IPS DF 19.7 (cell line): ENCODE measurements at regions not wholly inside any gene's neighbourhood (a gene's known extent, or its start where the extent isn't known, plus 50 kb on each side); places are given as distances from the start of the nearest gene placed in this dataset.

ENCODE experiments used
- DNase-seq: peaks from one replicate; pipeline ENCODE4 v3.0.0-alpha.2; 2013; ENCODE audit warnings: low read depth, low spot score

DNA sequence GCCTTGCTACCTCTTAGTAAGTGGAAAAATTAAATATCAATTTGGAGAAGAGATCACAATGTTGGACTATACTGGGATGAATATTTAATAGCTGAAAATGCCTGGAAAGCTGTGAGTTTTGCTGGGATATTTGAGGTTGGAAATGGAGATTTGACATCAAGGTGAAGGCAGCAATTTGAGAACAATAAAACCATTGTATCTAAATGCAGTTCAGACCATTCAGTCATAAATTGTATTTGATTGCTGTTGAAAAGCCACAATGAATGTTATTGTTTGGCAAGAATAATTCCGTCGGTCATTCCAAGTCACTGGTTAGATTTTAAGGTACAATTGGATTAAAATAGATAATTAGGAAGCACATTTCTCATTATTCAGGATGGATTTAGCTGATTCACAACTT lies 325.6 kb downstream of the HRH4 start:
- no peak for DNase-seq

- DNase-seq = no peak
These were observed 329.9 kb downstream of the HRH4 start for GRCh38 chr18:24790347-24790746.

DNA sequence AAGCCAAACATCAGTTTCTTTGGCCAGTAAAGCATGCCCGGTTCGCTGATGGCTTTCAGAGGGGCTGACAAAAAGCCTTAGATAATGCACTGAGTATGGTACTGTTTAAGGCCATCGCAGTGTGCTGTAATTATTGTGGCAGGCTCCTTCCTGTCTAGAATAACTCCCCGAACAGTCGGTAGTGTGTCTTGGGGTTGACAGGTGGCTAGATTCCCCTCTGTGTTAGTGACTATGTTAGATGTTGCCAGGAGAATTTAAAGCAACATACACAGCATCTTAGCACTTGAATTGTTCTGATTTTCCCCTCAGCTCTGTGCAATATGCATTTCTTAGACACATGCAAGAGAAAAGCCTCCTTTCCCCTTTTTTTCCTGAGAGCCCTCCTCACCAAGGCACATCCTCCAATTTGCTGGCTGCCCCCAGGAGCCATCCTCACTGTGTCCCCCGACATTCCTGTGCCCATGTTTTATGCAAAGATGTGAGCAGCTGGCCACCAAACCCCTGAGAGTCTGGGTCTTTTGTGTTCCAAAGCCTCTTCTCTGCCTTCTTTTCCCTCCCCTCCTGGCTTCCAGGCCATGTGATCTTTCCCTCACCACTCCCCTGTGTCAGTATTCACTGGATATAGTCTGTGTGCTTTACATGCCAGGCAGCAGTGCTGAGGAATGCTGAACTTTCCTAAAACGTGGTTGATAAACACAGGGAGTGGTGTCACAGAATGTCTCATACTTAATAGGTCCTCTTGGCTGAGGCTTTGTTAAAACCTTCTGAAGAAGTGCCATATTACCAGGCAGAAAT lies 331.5 kb downstream of the HRH4 start:
- no peak for DNase-seq

DNA sequence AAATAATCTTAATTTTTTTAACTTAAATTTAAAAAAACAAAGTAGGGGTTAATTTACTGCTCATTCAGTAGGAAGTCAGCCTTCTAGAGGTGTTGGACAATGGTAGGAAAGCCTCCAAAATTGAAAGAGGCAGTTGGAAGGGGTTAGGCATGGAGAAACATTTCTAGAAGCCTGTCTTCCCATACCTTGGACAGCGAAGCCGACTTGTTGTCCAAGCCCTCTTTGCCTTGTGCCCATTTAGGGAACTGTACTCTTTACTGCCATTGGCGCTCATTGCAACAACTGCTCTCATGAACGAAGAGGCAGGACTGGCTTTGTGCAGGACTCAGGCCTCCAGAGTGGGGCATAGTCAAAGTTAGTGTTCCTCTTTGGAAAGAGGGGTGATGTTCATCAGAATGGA lies 333.3 kb downstream of the HRH4 start:
- no peak for DNase-seq

DNA sequence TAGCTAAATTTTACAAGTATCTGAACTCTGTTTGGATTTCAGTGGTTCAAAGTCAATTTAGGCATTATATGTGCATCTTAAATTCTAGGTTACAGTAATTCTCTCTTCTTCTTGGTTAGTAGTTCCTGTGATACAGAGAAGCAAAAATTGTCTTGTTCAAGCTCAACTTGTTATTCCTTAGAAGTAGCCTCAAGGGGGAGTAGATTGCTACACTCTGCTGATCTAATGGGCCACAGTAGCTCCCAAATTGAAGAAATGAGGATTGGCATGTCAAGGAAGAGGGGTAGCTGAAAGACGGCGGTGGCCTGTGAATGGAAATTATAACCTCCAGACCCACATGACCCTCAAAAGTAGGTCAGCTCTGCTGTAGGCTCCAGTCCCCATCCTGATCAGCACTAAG lies 334.7 kb downstream of the HRH4 start:
- no peak for DNase-seq

DNA sequence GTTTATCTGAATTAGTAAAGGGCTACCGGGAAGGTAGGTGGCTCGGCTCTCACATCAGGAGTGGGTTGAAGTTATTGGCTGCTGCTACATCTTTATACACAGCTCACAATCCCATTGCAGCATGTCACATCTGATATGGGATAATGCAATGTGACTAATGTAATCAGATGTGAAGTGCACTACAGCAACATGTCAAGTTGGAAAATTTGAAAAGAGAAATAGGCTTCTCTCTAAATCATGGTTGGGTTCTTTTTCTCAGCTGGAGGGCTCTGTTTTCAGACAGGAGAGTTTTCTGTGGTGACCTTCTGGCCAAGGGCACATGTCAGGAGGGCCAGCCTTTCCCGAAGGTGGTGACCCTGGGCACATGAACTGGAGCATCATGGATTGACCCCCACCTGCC lies 337.5 kb downstream of the HRH4 start:
- no peak for DNase-seq

DNA sequence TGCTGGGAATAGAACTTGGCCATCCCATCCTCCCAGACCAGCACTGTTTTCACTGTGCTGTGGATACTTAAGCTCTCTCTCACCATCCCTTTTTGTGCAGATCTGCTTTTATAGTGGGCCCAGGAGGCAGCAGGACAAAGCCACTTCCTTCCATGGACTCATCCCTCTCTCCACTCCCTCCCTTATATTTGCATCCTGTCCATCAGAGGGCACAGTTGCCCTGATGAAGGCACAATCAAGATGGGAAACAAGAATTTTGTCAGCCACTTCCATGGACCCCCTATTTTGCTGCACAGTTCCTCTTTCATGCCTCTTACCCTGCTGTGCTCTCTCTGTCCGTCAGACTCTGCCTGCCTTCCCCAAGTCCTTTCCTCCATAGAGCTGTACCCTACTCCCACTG lies 338.7 kb downstream of the HRH4 start:
- no peak for DNase-seq

- no peak for DNase-seq
These were observed 339.3 kb downstream of the HRH4 start for GRCh38 chr18:24799720-24800119.

- DNase-seq = no peak
These were observed 340.6 kb downstream of the HRH4 start for GRCh38 chr18:24801001-24801400.

- no peak for DNase-seq
These were observed 342.0 kb downstream of the HRH4 start for GRCh38 chr18:24802456-24802855.

DNA sequence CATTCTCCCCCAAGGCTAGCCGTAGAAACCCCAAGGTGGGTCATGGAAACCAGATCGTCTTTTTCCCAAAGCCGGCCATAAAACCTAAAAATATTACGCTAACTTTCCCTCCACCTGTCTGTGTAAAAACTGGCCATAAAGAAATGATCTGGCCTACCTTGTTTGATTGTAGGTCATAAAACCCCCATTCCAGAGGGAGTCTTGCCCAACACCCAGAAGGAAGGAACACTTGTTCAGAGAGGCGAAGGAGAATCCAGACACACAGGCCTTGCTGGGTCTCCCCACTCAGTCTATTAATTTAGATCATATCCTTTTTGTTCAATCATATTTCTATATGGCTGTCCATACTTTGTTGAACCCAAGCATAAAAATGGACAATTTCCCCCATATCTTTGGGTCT lies 344.7 kb downstream of the HRH4 start:
- no peak for DNase-seq

DNA sequence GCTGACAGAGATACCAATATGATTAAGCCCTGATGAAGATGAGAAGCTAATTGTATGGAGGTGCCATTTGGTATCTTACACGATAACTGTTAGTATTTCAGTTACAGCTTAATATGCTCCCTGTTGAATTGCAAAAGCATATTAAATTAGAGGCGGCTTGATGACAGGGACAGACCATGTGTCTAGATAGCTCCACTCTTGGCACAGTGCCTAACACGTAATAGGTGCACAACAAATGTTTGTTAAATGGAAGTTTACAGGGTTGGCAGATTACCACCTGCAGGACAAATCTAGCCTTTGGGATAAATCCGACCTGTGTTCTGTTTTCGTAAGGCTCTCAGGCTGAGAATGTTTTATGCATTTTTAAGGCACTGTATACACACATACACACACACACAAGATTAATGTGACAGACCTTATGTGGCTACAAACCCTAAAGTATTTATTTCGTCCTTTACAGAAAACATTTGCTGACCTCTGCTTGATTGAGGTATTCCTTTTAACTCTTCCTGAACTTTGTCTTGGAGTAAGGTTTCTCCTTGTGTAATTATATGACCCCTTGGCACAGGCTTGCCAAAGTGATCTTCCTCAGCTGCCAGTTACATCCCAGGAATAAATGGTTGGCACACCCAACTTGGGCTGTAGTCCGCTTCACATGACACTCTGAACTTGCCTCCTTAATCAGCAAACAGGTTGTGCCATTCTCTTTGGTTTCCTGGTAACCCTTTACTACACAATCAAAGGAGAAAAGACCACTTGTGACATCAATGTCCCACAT lies 348.9 kb downstream of the HRH4 start:
- DNase-seq = no peak

- no peak for DNase-seq
These were observed 350.3 kb downstream of the HRH4 start for GRCh38 chr18:24810561-24811305.

DNA sequence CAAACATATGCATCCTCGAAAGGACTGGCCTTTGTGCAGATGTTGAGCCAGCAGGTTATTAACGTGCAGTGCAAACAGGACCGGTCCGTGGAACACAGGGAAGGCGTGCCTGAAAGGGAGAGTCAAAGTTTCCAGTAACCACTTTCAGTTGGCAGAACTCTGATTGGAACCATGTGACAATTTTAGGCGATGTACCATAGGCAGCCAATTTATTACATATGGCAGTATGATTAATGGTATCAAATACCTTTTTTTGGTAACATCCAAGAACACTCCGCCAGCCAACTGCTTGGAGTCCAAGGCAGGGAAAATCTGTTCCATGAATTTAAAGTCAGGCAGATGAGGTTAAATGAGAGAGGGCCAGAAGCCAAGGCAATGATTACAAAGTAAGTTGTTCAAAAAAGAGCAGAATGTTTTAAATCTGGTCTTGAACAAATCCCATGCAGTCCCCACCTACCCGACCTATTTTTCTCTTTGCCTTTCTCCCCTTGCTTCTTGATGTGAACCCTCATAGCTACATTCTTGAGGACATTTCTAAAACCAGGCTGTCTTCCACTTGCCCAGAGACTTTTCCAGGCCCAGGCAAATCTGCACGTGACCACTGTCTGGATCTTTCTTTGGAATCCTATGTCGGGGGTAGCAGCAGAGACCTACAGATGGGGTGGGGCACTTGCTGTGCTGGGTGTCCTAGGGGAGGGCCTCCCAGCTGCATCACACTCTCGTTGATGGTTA lies 351.7 kb downstream of the HRH4 start:
- no peak for DNase-seq

GRCh38 chr18:24814521-24814920 lies 354.1 kb downstream of the HRH4 start:
- DNase-seq = no peak

GRCh38 chr18:24817150-24817549 lies 356.7 kb downstream of the HRH4 start:
- DNase-seq = no peak

DNA sequence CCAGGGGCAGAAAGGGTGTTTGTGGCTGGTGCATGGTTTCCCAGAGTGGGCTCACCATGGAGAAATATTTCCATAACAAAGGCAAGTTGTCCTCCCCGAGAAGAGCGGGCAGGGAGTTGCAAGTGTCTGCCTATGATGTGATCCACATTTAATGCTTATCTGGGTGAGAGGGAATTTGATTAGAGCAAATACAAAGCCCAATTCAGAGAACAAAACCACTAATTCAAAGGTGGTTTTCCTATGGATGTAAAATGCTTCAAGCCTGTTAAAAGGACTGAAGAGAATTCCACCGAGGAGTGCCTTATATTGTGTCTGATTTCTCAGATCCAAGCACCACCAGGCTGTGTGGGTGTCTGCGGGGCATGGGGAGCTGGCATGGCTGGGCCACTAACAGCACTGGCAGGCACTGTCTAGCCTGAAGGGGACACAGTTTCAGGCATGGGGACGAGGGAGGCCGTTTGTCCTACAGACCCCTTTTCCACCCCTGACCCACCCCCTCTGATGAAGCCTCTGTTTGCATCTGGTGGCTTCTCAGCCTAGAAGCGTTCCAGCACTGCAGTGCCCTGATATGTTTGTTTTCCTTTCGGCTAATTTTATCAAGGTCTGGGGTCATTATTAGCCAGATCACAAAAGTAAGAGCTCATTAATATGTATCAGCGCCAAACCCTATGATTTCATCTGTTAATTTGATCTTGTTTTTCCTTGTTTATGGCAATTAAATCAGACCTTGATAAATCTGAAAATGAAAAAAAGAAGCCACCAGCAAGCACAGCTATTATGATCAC lies 357.3 kb downstream of the HRH4 start:
- no peak for DNase-seq

- DNase-seq = no peak
These were observed 358.0 kb downstream of the HRH4 start for GRCh38 chr18:24818441-24818840.

GRCh38 chr18:24819141-24819890 lies 358.9 kb downstream of the HRH4 start:
- DNase-seq = no peak

- DNase-seq = no peak
These were observed 365.0 kb downstream of the HRH4 start for GRCh38 chr18:24825397-24825796.
